ENCODE measurements at regions not wholly inside any gene's neighbourhood (a gene's known extent, or its start where the extent isn't known, plus 50 kb on each side); places are given as distances from the start of the nearest gene placed in this dataset.

GRCh38 chr3:65233561-65233960, 545.8 kb upstream of the ADAMTS9 start:
- no peaks in the 10 kb centered on the region for H3K27me3 Mint-ChIP-seq (ENCODE audit: insufficient read depth, unreplicated experiment)
- no peak overlapping the region for H3K27ac Mint-ChIP-seq (ENCODE audit: unreplicated experiment)
- no peaks in the 10 kb centered on the region for H3K36me3 Mint-ChIP-seq (ENCODE audit: insufficient read depth, unreplicated experiment)
- H3K9me3 Mint-ChIP-seq (ENCODE audit: unreplicated experiment), result no peaks in the 10 kb centered on the region
- H3K4me3 Mint-ChIP-seq (ENCODE audit: unreplicated experiment), result no peak overlapping the region
- no peaks in the 10 kb centered on the region for H3K36me3 ChIP-seq (ENCODE audit: control insufficient read depth, insufficient read depth, low read length)
- no peaks in the 10 kb centered on the region for H3K27me3 ChIP-seq (replicated peaks; ENCODE audit: control insufficient read depth, insufficient read depth, low read length)
- no TSS peak for BruUV-seq (replicated peaks)
- H3K4me3 ChIP-seq (ENCODE audit: low read depth, low read length), result no peak overlapping the region
- H3K9me3 ChIP-seq, result no peaks in the 10 kb centered on the region
- TF ChIP-seq, protein P1, sequence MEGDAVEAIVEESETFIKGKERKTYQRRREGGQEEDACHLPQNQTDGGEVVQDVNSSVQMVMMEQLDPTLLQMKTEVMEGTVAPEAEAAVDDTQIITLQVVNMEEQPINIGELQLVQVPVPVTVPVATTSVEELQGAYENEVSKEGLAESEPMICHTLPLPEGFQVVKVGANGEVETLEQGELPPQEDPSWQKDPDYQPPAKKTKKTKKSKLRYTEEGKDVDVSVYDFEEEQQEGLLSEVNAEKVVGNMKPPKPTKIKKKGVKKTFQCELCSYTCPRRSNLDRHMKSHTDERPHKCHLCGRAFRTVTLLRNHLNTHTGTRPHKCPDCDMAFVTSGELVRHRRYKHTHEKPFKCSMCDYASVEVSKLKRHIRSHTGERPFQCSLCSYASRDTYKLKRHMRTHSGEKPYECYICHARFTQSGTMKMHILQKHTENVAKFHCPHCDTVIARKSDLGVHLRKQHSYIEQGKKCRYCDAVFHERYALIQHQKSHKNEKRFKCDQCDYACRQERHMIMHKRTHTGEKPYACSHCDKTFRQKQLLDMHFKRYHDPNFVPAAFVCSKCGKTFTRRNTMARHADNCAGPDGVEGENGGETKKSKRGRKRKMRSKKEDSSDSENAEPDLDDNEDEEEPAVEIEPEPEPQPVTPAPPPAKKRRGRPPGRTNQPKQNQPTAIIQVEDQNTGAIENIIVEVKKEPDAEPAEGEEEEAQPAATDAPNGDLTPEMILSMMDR (IDR thresholded peaks at IDR 0.05; ENCODE audit: insufficient read depth in 1 of 2, low read depth in 1 of 2, low read length in 1 of 2, severe bottlenecking in 1 of 2, unreplicated experiment in 1 of 2), result no peak
- intact Hi-C loops (cut with micrococcal nuclease; ENCODE audit: unreplicated experiment), result no loop called here
- POLR2A ChIA-PET, result no interaction called here
- DNase-seq, result no peak
- H3K4me1 Mint-ChIP-seq (ENCODE audit: low read depth, unreplicated experiment), result no peaks in the 10 kb centered on the region
- no peaks in the 10 kb centered on the region for H3K4me1 ChIP-seq
- CTCF ChIA-PET, result no interaction called here

- Histone ChIP-seq H3K36me3 (ENCODE audit: control insufficient read depth, insufficient read depth, low read length) (no peaks in the 10 kb centered on the region), H3K9me3 (no peaks in the 10 kb centered on the region), H3K4me3 (ENCODE audit: low read depth, low read length) (no peak overlapping the region), H3K27me3 (replicated peaks; ENCODE audit: control insufficient read depth, insufficient read depth, low read length) (no peaks in the 10 kb centered on the region), H3K4me1 (no peaks in the 10 kb centered on the region)
- no peaks in the 10 kb centered on the region for H3K4me1 Mint-ChIP-seq (ENCODE audit: low read depth, unreplicated experiment)
- no peaks in the 10 kb centered on the region for H3K36me3 Mint-ChIP-seq (ENCODE audit: insufficient read depth, unreplicated experiment)
- H3K9me3 Mint-ChIP-seq (ENCODE audit: unreplicated experiment), result no peaks in the 10 kb centered on the region
- ChIA-PET POLR2A (no interaction called here), CTCF (interaction anchor here (1.4 kb wide), 1 partner anchor 15 kb away, joined by 3 read pairs; no protein-coding TSS in a partner anchor)
- H3K27me3 Mint-ChIP-seq (ENCODE audit: insufficient read depth, unreplicated experiment), result no peaks in the 10 kb centered on the region
- TF ChIP-seq, protein P1 (IDR thresholded peaks at IDR 0.05; ENCODE audit: insufficient read depth in 1 of 2, low read depth in 1 of 2, low read length in 1 of 2, severe bottlenecking in 1 of 2, unreplicated experiment in 1 of 2), result no peak
- H3K27ac Mint-ChIP-seq (ENCODE audit: unreplicated experiment), result no peak overlapping the region
- no peak overlapping the region for H3K4me3 Mint-ChIP-seq (ENCODE audit: unreplicated experiment)
- BruUV-seq (replicated peaks), result no TSS peak
- intact Hi-C loops (cut with micrococcal nuclease; ENCODE audit: unreplicated experiment), result no loop called here
- no peak for DNase-seq
These were observed 543.7 kb upstream of the ADAMTS9 start for GRCh38 chr3:65231544-65231943.

DNA sequence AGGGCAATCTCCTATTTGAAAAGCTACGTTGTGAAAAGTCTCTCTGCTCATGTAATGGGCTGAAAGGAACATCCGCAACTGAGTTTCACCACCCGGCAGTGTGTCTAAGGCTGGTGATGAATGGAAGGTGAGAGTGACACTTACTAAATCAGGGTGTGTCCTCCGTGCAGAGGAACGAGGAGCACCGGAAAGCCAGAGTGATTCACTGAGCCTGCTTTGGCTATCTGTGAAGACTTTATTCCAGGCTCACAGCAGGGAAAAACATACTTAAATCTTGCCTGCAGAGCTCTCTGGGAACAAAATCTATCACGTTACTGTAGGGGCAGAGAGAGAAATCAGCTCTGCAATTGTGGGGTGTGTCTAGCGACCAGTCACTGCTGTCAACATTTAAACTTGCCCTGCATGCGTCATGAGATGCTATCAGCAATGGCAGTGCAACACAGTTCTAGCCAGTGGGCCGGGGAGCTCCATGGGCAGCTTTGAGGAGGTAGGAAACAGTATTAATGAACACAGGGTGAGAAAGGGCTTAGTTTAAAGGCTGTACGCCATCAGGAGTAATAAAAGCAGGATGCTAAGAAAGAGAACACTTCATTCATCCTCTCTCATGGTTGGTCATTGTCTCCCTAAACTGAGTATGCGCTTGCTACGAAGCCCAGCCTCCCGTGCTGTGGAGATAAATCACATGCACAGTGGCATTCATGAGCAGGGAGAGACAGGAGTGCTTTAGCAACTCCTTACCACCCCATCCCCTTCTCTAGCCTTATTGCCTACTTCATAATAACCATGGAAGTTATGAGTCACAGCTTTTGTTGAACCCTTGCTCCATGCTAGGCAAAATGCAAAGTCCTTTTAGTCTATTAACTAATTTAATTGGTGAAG, 542.7 kb upstream of the ADAMTS9 start:
- H3K4me3 Mint-ChIP-seq (ENCODE audit: unreplicated experiment), result no peak overlapping the region
- no peak for DNase-seq
- ChIA-PET POLR2A (no interaction called here), CTCF (interaction anchor here (1.4 kb wide), 1 partner anchor 16 kb away, joined by 3 read pairs; no protein-coding TSS in a partner anchor)
- no peaks in the 10 kb centered on the region for H3K27me3 Mint-ChIP-seq (ENCODE audit: insufficient read depth, unreplicated experiment)
- H3K27me3 ChIP-seq (replicated peaks; ENCODE audit: control insufficient read depth, insufficient read depth, low read length), result no peaks in the 10 kb centered on the region
- intact Hi-C loops (cut with micrococcal nuclease; ENCODE audit: unreplicated experiment), result no loop called here
- H3K36me3 ChIP-seq (ENCODE audit: control insufficient read depth, insufficient read depth, low read length), result no peaks in the 10 kb centered on the region
- no peaks in the 10 kb centered on the region for H3K4me1 Mint-ChIP-seq (ENCODE audit: low read depth, unreplicated experiment)
- no peaks in the 10 kb centered on the region for H3K9me3 Mint-ChIP-seq (ENCODE audit: unreplicated experiment)
- no peaks in the 10 kb centered on the region for H3K36me3 Mint-ChIP-seq (ENCODE audit: insufficient read depth, unreplicated experiment)
- no TSS peak for BruUV-seq (replicated peaks)
- no peaks in the 10 kb centered on the region for H3K4me1 ChIP-seq
- TF ChIP-seq, protein P1 (IDR thresholded peaks at IDR 0.05; ENCODE audit: insufficient read depth in 1 of 2, low read depth in 1 of 2, low read length in 1 of 2, severe bottlenecking in 1 of 2, unreplicated experiment in 1 of 2), result no peak
- no peak overlapping the region for H3K27ac Mint-ChIP-seq (ENCODE audit: unreplicated experiment)
- no peaks in the 10 kb centered on the region for H3K9me3 ChIP-seq
- H3K4me3 ChIP-seq (ENCODE audit: low read depth, low read length), result no peak overlapping the region

All from Caco-2 (cell line).